Astrocyte (in vitro differentiated cells and primary cell): ENCODE measurements at regions not wholly inside any gene's neighbourhood (a gene's known extent, or its start where the extent isn't known, plus 50 kb on each side); places are given as distances from the start of the nearest gene placed in this dataset.

ENCODE experiments used
- DNase-seq: peaks from one replicate; pipeline ENCODE4 v3.0.0-alpha.2; 2010; ENCODE audit warnings: low read depth
- FAIRE-seq: peaks from 2 replicates; lab custom pipeline; 2011; peaks lifted over from hg19 to GRCh38; lab: Jason Lieb, UNC
- H2AFZ ChIP-seq: 2 replicates; pipeline ENCODE4 v1.6.0; 2012; ENCODE audit warnings: low read depth, low read length, inconsistent platforms
- H3K27ac ChIP-seq: 2 replicates; pipeline ENCODE4 v1.5.1; 2011; ENCODE audit warnings: low read depth, low read length, inconsistent platforms
- H3K27me3 ChIP-seq: 2 replicates; pipeline ENCODE4 v1.6.0; 2011; ENCODE audit warnings: low read length, inconsistent platforms; ENCODE audit not compliant: insufficient read depth
- H3K36me3 ChIP-seq: 2 replicates; pipeline ENCODE4 v1.5.1; 2011; ENCODE audit warnings: low read length, inconsistent platforms; ENCODE audit not compliant: insufficient read depth
- H3K4me1 ChIP-seq: 2 replicates; pipeline ENCODE4 v1.5.1; 2011; ENCODE audit warnings: low read length, inconsistent platforms; ENCODE audit not compliant: insufficient read depth
- H3K4me2 ChIP-seq: 2 replicates; pipeline ENCODE4 v1.6.0; 2012; ENCODE audit warnings: low read length, inconsistent platforms
- H3K4me3 ChIP-seq: 2 replicates; pipeline ENCODE4 v1.5.1; 2011; ENCODE audit warnings: low read depth, mild to moderate bottlenecking, low read length, inconsistent platforms; ENCODE audit not compliant: insufficient read depth
- H3K79me2 ChIP-seq: 2 replicates; pipeline ENCODE4 v1.6.0; 2012; ENCODE audit warnings: mild to moderate bottlenecking, low read length, inconsistent platforms; ENCODE audit not compliant: insufficient read depth
- H3K9ac ChIP-seq: 2 replicates; pipeline ENCODE4 v1.6.0; 2012; ENCODE audit warnings: mild to moderate bottlenecking, low read length, inconsistent platforms
- H3K9me3 ChIP-seq: 2 replicates; pipeline ENCODE4 v1.5.1; 2012; ENCODE audit warnings: low read depth, mild to moderate bottlenecking, low read length, inconsistent platforms; ENCODE audit not compliant: insufficient read depth
- H4K20me1 ChIP-seq: 2 replicates; pipeline ENCODE4 v1.6.0; 2012; ENCODE audit warnings: low read length, inconsistent platforms; ENCODE audit not compliant: insufficient read depth
- H3K27ac Mint-ChIP-seq: one replicate; pipeline ENCODE4 v1.8.0; 2021; ENCODE audit warnings: mild to moderate bottlenecking, mixed read lengths; ENCODE audit not compliant: unreplicated experiment
- H3K27me3 Mint-ChIP-seq: one replicate; pipeline ENCODE4 v1.8.0; 2021; ENCODE audit warnings: low read depth, mixed read lengths; ENCODE audit not compliant: unreplicated experiment
- H3K36me3 Mint-ChIP-seq: one replicate; pipeline ENCODE4 v1.8.0; 2021; ENCODE audit warnings: low read depth, mixed read lengths; ENCODE audit not compliant: unreplicated experiment
- H3K4me1 Mint-ChIP-seq: one replicate; pipeline ENCODE4 v1.8.0; 2021; ENCODE audit warnings: low read depth, mixed read lengths; ENCODE audit not compliant: unreplicated experiment
- H3K4me3 Mint-ChIP-seq: one replicate; pipeline ENCODE4 v1.8.0; 2021; ENCODE audit warnings: mild to moderate bottlenecking, moderate library complexity, mixed read lengths; ENCODE audit not compliant: unreplicated experiment
- H3K9me3 Mint-ChIP-seq: one replicate; pipeline ENCODE4 v1.8.0; 2021; ENCODE audit warnings: mild to moderate bottlenecking, mixed read lengths; ENCODE audit not compliant: unreplicated experiment
- CTCF ChIP-seq: IDR thresholded peaks from 2 replicates; pipeline ENCODE4 v1.5.1; 2011; ENCODE audit warnings: low read depth, mild to moderate bottlenecking, inconsistent platforms, low read length, moderate library complexity; ENCODE audit not compliant: insufficient read depth
- EZH2 ChIP-seq: IDR thresholded peaks from 2 replicates; pipeline ENCODE4 v1.6.1; 2012; ENCODE audit warnings: mild to moderate bottlenecking, low read length, inconsistent platforms; ENCODE audit not compliant: insufficient read depth

GRCh38 chr2:107218208-107218607 is 332.2 kb upstream of the ST6GAL2 start:
- Histone ChIP-seq H3K27me3 (no peaks in the 10 kb centered on the region), H3K4me1 (no peaks in the 10 kb centered on the region), H3K4me2 (no peak overlapping the region), H2AFZ (no peak overlapping the region), H4K20me1 (no peaks in the 10 kb centered on the region), H3K9me3 (no peaks in the 10 kb centered on the region), H3K36me3 (no peaks in the 10 kb centered on the region), H3K27ac (no peak overlapping the region), H3K4me3 (no peak overlapping the region), H3K79me2 (no peaks in the 10 kb centered on the region), H3K9ac (no peak overlapping the region)
- DNase-seq (no peak), FAIRE-seq (no peak)
- TF ChIP-seq EZH2: no peak
- no peak for TF ChIP-seq CTCF
- H3K4me3 Mint-ChIP-seq: no peak overlapping the region
- peaks cover 5% of the 10 kb centered on the region for H3K9me3 Mint-ChIP-seq
- H3K27me3 Mint-ChIP-seq: no peaks in the 10 kb centered on the region
- H3K36me3 Mint-ChIP-seq: no peaks in the 10 kb centered on the region
- no peaks in the 10 kb centered on the region for H3K4me1 Mint-ChIP-seq
- no peak overlapping the region for H3K27ac Mint-ChIP-seq

- H3K9me3 Mint-ChIP-seq: peaks cover 3% of the 10 kb centered on the region
- no peaks in the 10 kb centered on the region for H3K4me1 Mint-ChIP-seq
- Histone ChIP-seq H3K4me1 (no peaks in the 10 kb centered on the region), H3K9me3 (no peaks in the 10 kb centered on the region), H3K9ac (no peak overlapping the region), H3K27ac (no peak overlapping the region), H3K27me3 (no peaks in the 10 kb centered on the region), H3K79me2 (no peaks in the 10 kb centered on the region), H4K20me1 (no peaks in the 10 kb centered on the region), H3K36me3 (no peaks in the 10 kb centered on the region), H2AFZ (no peak overlapping the region), H3K4me3 (no peak overlapping the region), H3K4me2 (no peak overlapping the region)
- H3K27ac Mint-ChIP-seq: no peak overlapping the region
- TF ChIP-seq CTCF (no peak), EZH2 (no peak)
- no peak for FAIRE-seq
- no peaks in the 10 kb centered on the region for H3K27me3 Mint-ChIP-seq
- H3K4me3 Mint-ChIP-seq: no peak overlapping the region
- H3K36me3 Mint-ChIP-seq: no peaks in the 10 kb centered on the region
- no peak for DNase-seq
Measured at GRCh38 chr2:107222466-107222865, 336.5 kb upstream of the ST6GAL2 start.

- H3K4me1 ChIP-seq: no peaks in the 10 kb centered on the region
- H3K9me3 Mint-ChIP-seq: no peaks in the 10 kb centered on the region
- H3K27me3 ChIP-seq: no peaks in the 10 kb centered on the region
- no peaks in the 10 kb centered on the region for H3K9me3 ChIP-seq
- no peak overlapping the region for H3K4me2 ChIP-seq
- no peak for TF ChIP-seq CTCF
- no peak for TF ChIP-seq EZH2
- DNase-seq (no peak), FAIRE-seq (no peak)
- H3K4me3 Mint-ChIP-seq: no peak overlapping the region
- no peaks in the 10 kb centered on the region for H3K36me3 ChIP-seq
- H3K36me3 Mint-ChIP-seq: no peaks in the 10 kb centered on the region
- no peak overlapping the region for H3K4me3 ChIP-seq
- no peak overlapping the region for H3K9ac ChIP-seq
- peaks cover 5% of the 10 kb centered on the region for H3K4me1 Mint-ChIP-seq
- no peaks in the 10 kb centered on the region for H4K20me1 ChIP-seq
- H3K27ac ChIP-seq: no peak overlapping the region
- H3K27me3 Mint-ChIP-seq: peaks cover 3% of the 10 kb centered on the region
- H3K27ac Mint-ChIP-seq: no peak overlapping the region
- no peak overlapping the region for H2AFZ ChIP-seq
- no peaks in the 10 kb centered on the region for H3K79me2 ChIP-seq
Measured at GRCh38 chr2:107235491-107236254, 349.7 kb upstream of the ST6GAL2 start.
